PFSK-1 (cell line): ENCODE measurements at regions not wholly inside any gene's neighbourhood (a gene's known extent, or its start where the extent isn't known, plus 50 kb on each side); places are given as distances from the start of the nearest gene placed in this dataset.

Experiments used
- FOXP2 ChIP-seq: optimal IDR thresholded peaks from 2 replicates; pipeline ENCODE3; 2011; ENCODE audit warnings: borderline replicate concordance, control low read depth, inconsistent platforms; ENCODE audit not compliant: insufficient read depth; ENCODE audit errors: extremely low read length, extremely low read depth
- POLR2AphosphoS5 ChIP-seq: IDR thresholded peaks from 2 replicates; pipeline ENCODE4 v1.6.1; 2012; ENCODE audit warnings: low read depth, mild to moderate bottlenecking, control low read depth, low read length, moderate library complexity
- REST ChIP-seq, 2 experiments: IDR thresholded peaks; 2 replicates each; pipeline versions ENCODE4 v1.6.1 to v1.8.0; 2011 to 2012; ENCODE audit warnings: low read depth in 2 of 2, low read length in 2 of 2, control low read depth in 1 of 2, inconsistent platforms in 1 of 2, mild to moderate bottlenecking in 1 of 2, moderate library complexity in 1 of 2; ENCODE audit not compliant: insufficient read depth in 1 of 2
- SIN3A ChIP-seq: IDR thresholded peaks from 2 replicates; pipeline ENCODE4 v1.6.1; 2012; ENCODE audit warnings: mild to moderate bottlenecking, low read length, moderate library complexity, borderline replicate concordance; ENCODE audit not compliant: insufficient read depth
- TAF1 ChIP-seq: IDR thresholded peaks from 2 replicates; pipeline ENCODE4 v1.6.1; 2012; ENCODE audit warnings: low read length, control low read depth, borderline replicate concordance; ENCODE audit not compliant: insufficient read depth

DNA sequence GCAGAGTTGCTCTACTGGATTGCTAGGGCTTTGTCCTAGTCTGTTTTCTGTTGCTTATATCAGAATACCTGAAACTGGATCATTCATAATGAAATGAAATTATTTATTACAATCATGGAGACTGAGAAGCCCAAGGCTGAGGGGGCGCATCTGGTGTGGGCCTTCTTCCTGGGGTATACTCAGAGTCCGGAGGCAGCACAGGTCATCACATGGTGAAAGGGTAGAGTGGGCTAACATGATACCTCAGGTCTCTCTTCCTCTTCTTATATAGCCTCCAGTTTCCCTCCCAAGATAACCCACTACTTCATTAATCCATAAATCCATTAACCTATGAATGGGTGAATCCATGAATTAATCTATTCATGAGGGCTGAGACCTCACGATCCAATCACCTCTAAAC, 667.6 kb upstream of the NCAM2 start:
- no peak for TF ChIP-seq POLR2AphosphoS5
- TF ChIP-seq REST (IDR thresholded peaks at IDR 0.05; ENCODE audit: insufficient read depth in 1 of 2, low read depth in 2 of 2, low read length in 2 of 2) = no peak
- no peak for TF ChIP-seq TAF1
- TF ChIP-seq FOXP2 = no peak
- no peak for TF ChIP-seq SIN3A

DNA sequence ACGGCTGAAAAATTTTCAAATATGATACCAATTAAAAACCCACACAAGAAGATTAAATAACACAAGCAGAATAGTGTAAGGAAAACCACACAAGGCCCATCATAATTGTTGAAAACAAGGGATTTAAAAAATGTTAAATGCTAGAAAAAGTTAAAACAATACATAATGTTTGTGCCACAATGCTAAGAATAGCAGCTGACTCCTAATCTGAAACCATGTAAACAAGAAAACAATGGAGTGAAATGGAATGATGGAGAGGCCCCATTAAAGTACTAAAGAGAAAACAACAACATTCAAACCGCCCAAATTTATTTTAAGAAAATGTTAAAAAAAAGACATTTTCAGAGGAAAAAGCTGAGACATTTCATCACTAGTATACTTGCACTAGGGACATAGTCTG, 663.6 kb upstream of the NCAM2 start:
- TF ChIP-seq POLR2AphosphoS5 = no peak
- TF ChIP-seq TAF1 = no peak
- no peak for TF ChIP-seq REST (IDR thresholded peaks at IDR 0.05; ENCODE audit: insufficient read depth in 1 of 2, low read depth in 2 of 2, low read length in 2 of 2)
- no peak for TF ChIP-seq FOXP2
- TF ChIP-seq SIN3A = no peak

GRCh38 chr21:20341431-20341830, 656.8 kb upstream of the NCAM2 start:
- TF ChIP-seq TAF1 (no peak), SIN3A (no peak), REST (IDR thresholded peaks at IDR 0.05; ENCODE audit: insufficient read depth in 1 of 2, low read depth in 2 of 2, low read length in 2 of 2) (no peak), POLR2AphosphoS5 (no peak)

DNA sequence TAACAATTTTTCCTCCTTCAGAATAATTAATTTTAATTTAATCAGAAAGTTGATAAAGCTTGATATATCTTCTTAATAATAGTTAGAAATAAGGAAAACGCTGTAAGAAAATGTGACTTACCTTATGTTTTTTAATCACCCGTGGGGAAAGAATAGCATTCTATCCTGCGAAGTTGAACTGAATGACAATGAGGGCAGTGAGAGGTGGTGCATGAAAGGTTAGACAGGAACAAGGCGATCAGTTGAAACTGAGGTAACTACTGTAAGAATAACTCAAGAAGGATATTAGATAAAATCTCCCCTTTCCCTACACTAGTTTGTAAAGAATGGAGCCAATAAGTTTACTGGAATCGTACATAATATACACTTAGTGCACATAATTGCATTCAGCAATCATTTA, 655.0 kb upstream of the NCAM2 start:
- no peak for TF ChIP-seq REST (IDR thresholded peaks at IDR 0.05; ENCODE audit: insufficient read depth in 1 of 2, low read depth in 2 of 2, low read length in 2 of 2)
- no peak for TF ChIP-seq FOXP2
- no peak for TF ChIP-seq TAF1

DNA sequence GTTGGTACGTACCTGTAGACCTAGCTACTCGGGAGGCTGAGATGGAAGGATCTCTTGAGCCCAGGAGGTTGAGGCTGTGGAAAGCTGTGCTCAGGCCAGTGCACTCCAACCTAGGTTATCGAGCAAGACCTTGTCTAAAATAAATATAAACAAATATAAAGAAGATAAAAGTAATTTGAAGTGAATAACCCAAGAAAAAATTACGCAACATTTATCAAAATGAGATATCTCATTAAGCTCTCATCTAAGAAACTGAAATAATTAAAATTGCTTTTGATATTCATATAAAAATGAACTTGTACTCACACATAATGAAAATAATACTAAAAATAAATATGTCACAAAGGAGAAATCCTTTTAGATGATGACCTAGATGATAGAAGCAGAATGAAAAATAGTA, 647.1 kb upstream of the NCAM2 start:
- TF ChIP-seq POLR2AphosphoS5 (no peak), SIN3A (no peak), REST (IDR thresholded peaks at IDR 0.05; ENCODE audit: insufficient read depth in 1 of 2, low read depth in 2 of 2, low read length in 2 of 2) (no peak), FOXP2 (no peak), TAF1 (no peak)
